H1 (cell line): ENCODE measurements at regions not wholly inside any gene's neighbourhood (a gene's known extent, or its start where the extent isn't known, plus 50 kb on each side); places are given as distances from the start of the nearest gene placed in this dataset.

Experiments
- CTCF ChIA-PET: fragments of 300-600 bp; sonication (Branson Sonifier 250); formaldehyde crosslinking; loops from one replicate; lab custom pipeline; 2021; ENCODE audit not compliant: partially characterized antibody; lab: Charles Lee
- POLR2A ChIA-PET: fragments of 300-600 bp; sonication (Branson Sonifier 250); formaldehyde crosslinking; loops from one replicate; lab custom pipeline; 2021; ENCODE audit warnings: inconsistent platforms; ENCODE audit not compliant: partially characterized antibody; lab: Charles Lee
- DNase-seq, 2 experiments: peaks; one replicate each; pipeline versions ENCODE4 v3.0.0 to v3.0.0-alpha.2; 2010 to 2022; ENCODE audit warnings: low spot score in 2 of 2, low read depth in 1 of 2, mixed read lengths in 1 of 2
- FAIRE-seq: peaks from 2 replicates; lab custom pipeline; 2011; peaks lifted over from hg19 to GRCh38; lab: Jason Lieb, UNC
- H2AFZ ChIP-seq: 2 replicates; pipeline ENCODE4 v1.8.1; 2012; ENCODE audit warnings: low read length, inconsistent platforms
- H2AK5ac ChIP-seq: 2 replicates; pipeline ENCODE4 v1.6.1; 2013; ENCODE audit warnings: low read depth, low read length
- H2BK120ac ChIP-seq: replicated peaks from 2 replicates; pipeline ENCODE3; 2013; ENCODE audit warnings: low read depth, low read length, inconsistent platforms
- H2BK12ac ChIP-seq: 2 replicates; pipeline ENCODE4 v1.6.1; 2013; ENCODE audit warnings: low read depth, low read length
- H2BK15ac ChIP-seq: 2 replicates; pipeline ENCODE4 v1.6.1; 2013; ENCODE audit warnings: low read length
- H2BK20ac ChIP-seq: 2 replicates; pipeline ENCODE4 v1.6.1; 2013; ENCODE audit warnings: low read length
- H2BK5ac ChIP-seq: 2 replicates; pipeline ENCODE4 v1.6.1; 2013; ENCODE audit warnings: low read depth, low read length
- H3K14ac ChIP-seq: 2 replicates; pipeline ENCODE4 v1.6.1; 2013; ENCODE audit warnings: inconsistent platforms; ENCODE audit not compliant: insufficient read length
- H3K18ac ChIP-seq: 2 replicates; pipeline ENCODE4 v1.6.1; 2013; ENCODE audit warnings: low read length; ENCODE audit errors: extremely low read depth
- H3K23ac ChIP-seq: 2 replicates; pipeline ENCODE4 v1.6.1; 2013; ENCODE audit warnings: inconsistent platforms; ENCODE audit not compliant: insufficient read length
- H3K23me2 ChIP-seq: 2 replicates; pipeline ENCODE4 v1.6.1; 2013; ENCODE audit warnings: low read depth, low read length
- H3K27ac ChIP-seq: 2 replicates; pipeline ENCODE4 v1.6.1; 2011; ENCODE audit warnings: low read depth, low read length, inconsistent platforms
- H3K27me3 ChIP-seq, 4 experiments: replicated peaks in 1 of 4; 1 replicate in 1 of 4; 2 replicates in 3 of 4; pipeline versions ENCODE4 v1.6.1 to v1.8.1; 2011 to 2013; ENCODE audit warnings: low read length in 3 of 4, mild to moderate bottlenecking in 3 of 4, inconsistent platforms in 2 of 4, mixed read lengths in 2 of 4, moderate library complexity in 1 of 4; ENCODE audit not compliant: control insufficient read depth in 3 of 4, insufficient read depth in 3 of 4; ENCODE audit errors: extremely low read depth in 1 of 4
- H3K36me3 ChIP-seq, 4 experiments: 2 replicates each; pipeline versions ENCODE4 v1.6.1 to v1.8.1; 2011 to 2013; ENCODE audit warnings: mild to moderate bottlenecking in 4 of 4, low read length in 3 of 4, moderate library complexity in 2 of 4, control low read depth in 1 of 4, inconsistent platforms in 1 of 4; ENCODE audit not compliant: insufficient read depth in 4 of 4, control insufficient read depth in 2 of 4
- H3K4ac ChIP-seq: replicated peaks from 2 replicates; pipeline ENCODE3; 2013; ENCODE audit warnings: low read length, low read depth, mixed read lengths, inconsistent platforms; ENCODE audit not compliant: insufficient read length
- H3K4me1 ChIP-seq, 4 experiments: replicated peaks in 1 of 4; 1 replicate in 1 of 4; 2 replicates in 3 of 4; pipeline versions ENCODE4 v1.6.1 to v1.8.1; 2011 to 2013; ENCODE audit warnings: low read length in 3 of 4, inconsistent platforms in 2 of 4, mixed read lengths in 1 of 4; ENCODE audit not compliant: insufficient read depth in 4 of 4, control insufficient read depth in 3 of 4
- H3K4me2 ChIP-seq, 2 experiments: 2 replicates each; pipeline versions ENCODE4 v1.6.1 to v1.8.1; 2011 to 2013; ENCODE audit warnings: low read depth in 2 of 2, low read length in 2 of 2, control low read depth in 1 of 2, inconsistent platforms in 1 of 2, mild to moderate bottlenecking in 1 of 2; ENCODE audit not compliant: insufficient read depth in 1 of 2
- H3K4me3 ChIP-seq, 4 experiments: fragments of 200-600, 300-600 bp in 1 of 4; sonication (generic), shearing (Covaris generic), sonication (Bioruptor Twin) in 1 of 4; 2 replicates each; pipeline versions ENCODE4 v1.5.1 to v1.8.1; 2011 to 2016; ENCODE audit warnings: low read length in 4 of 4, low read depth in 3 of 4, control low read depth in 2 of 4, inconsistent platforms in 2 of 4, mild to moderate bottlenecking in 2 of 4, mixed read lengths in 1 of 4, moderate library complexity in 1 of 4; ENCODE audit not compliant: insufficient read depth in 2 of 4; ENCODE audit errors: extremely low read depth in 1 of 4
- H3K56ac ChIP-seq: replicated peaks from 2 replicates; pipeline ENCODE3; 2013; ENCODE audit warnings: low read depth, mild to moderate bottlenecking, mixed read lengths, low read length, inconsistent platforms; ENCODE audit not compliant: insufficient read length
- H3K79me1 ChIP-seq: 2 replicates; pipeline ENCODE4 v1.6.1; 2013; ENCODE audit warnings: low read depth, low read length, control low read depth
- H3K79me2 ChIP-seq, 2 experiments: 2 replicates each; pipeline versions ENCODE4 v1.6.1 to v1.8.1; 2012 to 2013; ENCODE audit warnings: low read length in 2 of 2, mild to moderate bottlenecking in 2 of 2, inconsistent platforms in 1 of 2; ENCODE audit not compliant: insufficient read depth in 2 of 2, control insufficient read depth in 1 of 2
- H3K9ac ChIP-seq, 4 experiments: replicated peaks in 1 of 4; 1 replicate in 1 of 4; 2 replicates in 3 of 4; pipeline versions ENCODE4 v1.6.1 to v1.8.1; 2011 to 2013; ENCODE audit warnings: low read depth in 3 of 4, low read length in 3 of 4, control low read depth in 2 of 4, mild to moderate bottlenecking in 2 of 4, moderate library complexity in 2 of 4, inconsistent platforms in 1 of 4; ENCODE audit errors: extremely low read depth in 1 of 4
- H3K9me3 ChIP-seq, 2 experiments: 2 replicates each; pipeline versions ENCODE4 v1.6.1 to v1.8.1; 2012 to 2013; ENCODE audit warnings: mild to moderate bottlenecking in 2 of 2, moderate library complexity in 2 of 2, control low read depth in 1 of 2, inconsistent platforms in 1 of 2, low read depth in 1 of 2, low read length in 1 of 2, mixed read lengths in 1 of 2; ENCODE audit not compliant: insufficient read depth in 2 of 2
- H4K20me1 ChIP-seq, 2 experiments: replicated peaks in 1 of 2; 2 replicates each; pipeline versions ENCODE3 to v1.8.1; 2011 to 2013; ENCODE audit warnings: inconsistent platforms in 2 of 2, low read length in 2 of 2, mild to moderate bottlenecking in 1 of 2; ENCODE audit not compliant: insufficient read depth in 2 of 2, control insufficient read depth in 1 of 2
- H4K5ac ChIP-seq: 2 replicates; pipeline ENCODE4 v1.6.1; 2013; ENCODE audit warnings: low read length, low read depth, mixed read lengths, inconsistent platforms; ENCODE audit not compliant: insufficient read length
- H4K8ac ChIP-seq: 2 replicates; pipeline ENCODE4 v1.8.0; 2013; ENCODE audit warnings: mild to moderate bottlenecking, moderate library complexity, low read length, inconsistent platforms; ENCODE audit not compliant: insufficient read depth; ENCODE audit errors: extremely low read depth
- H4K91ac ChIP-seq: replicated peaks from 2 replicates; pipeline ENCODE3; 2013; ENCODE audit warnings: low read length, mixed read lengths, inconsistent platforms; ENCODE audit not compliant: insufficient read length
- BRCA1 ChIP-seq: IDR thresholded peaks from 2 replicates; pipeline ENCODE4 v1.6.1; 2012; ENCODE audit warnings: low read depth, low read length, improper control_type of control experiment
- KDM4A ChIP-seq: IDR thresholded peaks from one replicate; pipeline ENCODE4 v1.7.1; 2012; ENCODE audit warnings: low read depth, mild to moderate bottlenecking, moderate library complexity, low read length, inconsistent platforms; ENCODE audit not compliant: severe bottlenecking
- SIN3A ChIP-seq, 2 experiments: IDR thresholded peaks in 1 of 2; conservative IDR thresholded peaks in 1 of 2; 2 replicates each; pipeline ENCODE4 v1.6.1; 2011 to 2012; ENCODE audit warnings: low read length in 2 of 2, improper control_type of control experiment in 1 of 2, low read depth in 1 of 2, mild to moderate bottlenecking in 1 of 2
- WGBS, 2 experiments: shearing (Covaris generic) in 1 of 2; methylation state at CpG; one replicate each; pipeline versions ENCODE4 v1.1.6 to v1.1.7; 2013 to 2015; ENCODE audit warnings: low lambda C conversion rate in 2 of 2, mixed read lengths in 2 of 2, inconsistent platforms in 1 of 2, low coverage in 1 of 2, missing lambda C conversion rate in 1 of 2; ENCODE audit not compliant: insufficient replicate concordance in 2 of 2, insufficient coverage in 1 of 2, insufficient read length in 1 of 2; ENCODE audit errors: extremely low coverage in 1 of 2, missing lambda C conversion rate in 1 of 2; 5-methylcytosine and 5-hydroxymethylcytosine counted together

GRCh38 chr10:78802866-78803265 lies 265.9 kb upstream of the ZMIZ1 start:
- no peak overlapping the region for H2BK5ac ChIP-seq
- H3K23ac ChIP-seq = no peak overlapping the region
- no peak overlapping the region for H4K5ac ChIP-seq
- H2BK15ac ChIP-seq = no peak overlapping the region
- H3K36me3 ChIP-seq = no peaks in the 10 kb centered on the region
- no peaks in the 10 kb centered on the region for H3K79me2 ChIP-seq
- no peaks in the 10 kb centered on the region for H3K79me1 ChIP-seq
- H3K4me2 ChIP-seq = no peak overlapping the region
- H2BK20ac ChIP-seq = no peak overlapping the region
- no peaks in the 10 kb centered on the region for H3K27me3 ChIP-seq
- 80% methylated on average over 10 of the region's 11 CpGs; no CpG with 5 or more reads in 1 of the 2 experiments for WGBS, 2 experiments
- POLR2A ChIA-PET = no interaction called here
- H3K4ac ChIP-seq = no peak overlapping the region
- no peak overlapping the region for H3K14ac ChIP-seq
- no peak overlapping the region for H4K8ac ChIP-seq
- H4K20me1 ChIP-seq = no peaks in the 10 kb centered on the region
- H2BK120ac ChIP-seq = no peak overlapping the region
- TF ChIP-seq SIN3A (conservative IDR thresholded peaks at IDR 0.05 in 1 of 2, IDR thresholded peaks at IDR 0.05 in 1 of 2; ENCODE audit: low read depth in 1 of 2, low read length in 2 of 2) (no peak), BRCA1 (no peak), KDM4A (no peak)
- TF ChIP-seq, all 59 proteins: peak for 0
- FAIRE-seq (no peak), DNase-seq (no peak)
- no peak overlapping the region for H3K9ac ChIP-seq
- H3K9me3 ChIP-seq = no peaks in the 10 kb centered on the region
- no peak overlapping the region for H3K18ac ChIP-seq
- no peaks in the 10 kb centered on the region for H3K23me2 ChIP-seq
- H4K91ac ChIP-seq = no peak overlapping the region
- H3K4me1 ChIP-seq = peaks cover 0 to 2% (median 0%) of the 10 kb centered on the region in 4 experiments; a peak in 1 of 7 replicates
- no peak overlapping the region for H2AFZ ChIP-seq
- H3K27ac ChIP-seq = no peak overlapping the region
- H2AK5ac ChIP-seq = no peak overlapping the region
- no peak overlapping the region for H3K4me3 ChIP-seq
- CTCF ChIA-PET = interaction anchor here (1.7 kb wide), 1 partner anchor 25 kb away, joined by 3 read pairs; no protein-coding TSS in a partner anchor
- no peak overlapping the region for H3K56ac ChIP-seq
- no peak overlapping the region for H2BK12ac ChIP-seq
